NT2/D1 (cell line): ENCODE measurements at regions not wholly inside any gene's neighbourhood (a gene's known extent, or its start where the extent isn't known, plus 50 kb on each side); places are given as distances from the start of the nearest gene placed in this dataset.

Experiments used
- SUZ12 ChIP-seq: IDR thresholded peaks from 2 replicates; pipeline ENCODE4 v1.6.1; 2011; ENCODE audit not compliant: insufficient read length, insufficient read depth; ENCODE audit errors: extremely low read depth
- YY1 ChIP-seq: IDR thresholded peaks from 2 replicates; pipeline ENCODE4 v1.6.1; 2011; ENCODE audit not compliant: insufficient read length, insufficient read depth
- ZNF274 ChIP-seq: IDR thresholded peaks from 2 replicates; pipeline ENCODE4 v1.6.1; 2011; ENCODE audit warnings: mild to moderate bottlenecking, low read depth, low read length

DNA sequence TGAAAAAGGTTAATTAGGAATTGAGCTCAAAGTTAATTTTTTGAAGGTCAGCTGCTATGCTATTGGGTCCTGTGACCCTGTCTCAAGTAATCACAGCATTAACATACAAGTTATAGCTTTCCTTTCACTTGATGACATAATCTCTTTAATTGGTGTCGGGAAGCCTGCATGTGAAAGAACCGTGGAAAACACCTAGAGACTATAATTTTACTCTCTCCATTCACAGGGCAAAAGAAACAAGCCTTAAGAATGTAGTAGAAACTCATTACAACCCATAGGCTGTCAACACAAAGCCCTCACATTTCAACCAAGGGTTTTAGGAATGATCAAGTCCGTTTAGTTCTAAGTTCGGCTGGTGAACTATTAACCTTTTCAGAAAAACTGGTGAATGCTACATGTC, 104.4 kb downstream of the PPM1A start:
- TF ChIP-seq YY1: no peak
- TF ChIP-seq SUZ12: no peak
- no peak for TF ChIP-seq ZNF274
